HG02870 (cell line): ENCODE measurements at regions not wholly inside any gene's neighbourhood (a gene's known extent, or its start where the extent isn't known, plus 50 kb on each side); places are given as distances from the start of the nearest gene placed in this dataset.

Experiments used
- ATAC-seq: cut with Tn5 transposase; IDR thresholded peaks from one replicate; pipeline ENCODE4 v1.9.1; 2021; ENCODE audit warnings: mild to moderate bottlenecking, moderate library complexity; ENCODE audit not compliant: unreplicated experiment

- ATAC-seq, result no peak
Observed at GRCh38 chr10:113402602-113403001, 150.3 kb upstream of the HABP2 start.

DNA sequence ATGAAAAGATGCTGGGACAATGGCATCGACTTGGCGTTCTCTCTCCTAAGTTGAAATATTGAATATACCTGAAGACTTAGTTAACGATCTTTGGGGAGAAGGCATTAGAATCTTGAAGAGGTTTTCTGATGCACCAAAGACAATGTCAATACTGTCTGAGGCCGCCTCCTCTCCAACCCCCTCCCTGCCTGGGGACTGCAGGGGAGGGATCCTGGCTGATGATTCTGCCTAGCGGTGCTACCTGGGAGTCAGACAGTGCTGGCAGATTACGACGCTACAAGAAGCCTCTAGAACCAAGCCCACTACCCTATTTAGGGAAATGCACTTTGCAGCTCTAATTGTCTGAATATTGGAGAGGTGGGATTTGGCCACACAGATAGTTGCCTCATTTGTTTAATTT is 145.6 kb upstream of the HABP2 start:
- ATAC-seq, result no peak

DNA sequence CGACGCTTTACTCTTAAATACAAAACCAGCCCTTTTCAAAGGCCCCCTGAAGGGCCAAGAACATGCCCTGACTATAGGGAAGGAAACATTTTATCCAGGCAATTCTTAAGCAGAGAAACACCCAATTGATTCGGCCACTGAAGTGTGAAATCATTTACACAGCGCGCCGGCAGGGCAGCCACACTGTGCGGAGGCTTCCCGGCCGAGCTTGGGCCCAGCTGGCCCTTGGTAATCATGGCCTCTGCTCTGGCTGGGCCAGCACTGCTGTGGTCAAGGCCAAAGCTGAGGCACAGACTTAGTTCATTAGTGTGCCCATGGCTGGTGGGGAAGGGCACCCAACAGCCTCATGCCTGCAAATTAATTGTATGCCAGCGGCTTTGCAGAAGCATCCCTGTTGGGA is 143.7 kb upstream of the HABP2 start:
- no peak for ATAC-seq

DNA sequence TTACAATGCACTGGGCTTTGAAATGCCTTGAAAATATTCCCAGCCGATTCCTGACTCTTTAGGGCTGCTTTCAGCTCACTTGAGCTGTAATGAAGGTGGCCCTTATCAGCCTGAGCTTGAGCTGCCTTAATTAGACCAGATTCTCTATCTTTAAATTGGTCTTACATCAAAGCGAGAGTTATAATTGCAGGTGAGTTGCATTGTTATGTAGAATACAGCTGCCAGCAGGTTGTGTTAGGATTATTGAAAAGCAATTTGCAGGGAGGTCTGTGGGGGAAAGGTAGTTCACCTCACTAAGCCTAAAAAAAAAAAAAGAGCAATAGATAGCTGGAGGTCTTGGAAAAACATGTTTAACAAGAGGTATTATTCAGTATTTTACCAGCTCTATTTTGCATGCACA is 142.2 kb upstream of the HABP2 start:
- no peak for ATAC-seq

DNA sequence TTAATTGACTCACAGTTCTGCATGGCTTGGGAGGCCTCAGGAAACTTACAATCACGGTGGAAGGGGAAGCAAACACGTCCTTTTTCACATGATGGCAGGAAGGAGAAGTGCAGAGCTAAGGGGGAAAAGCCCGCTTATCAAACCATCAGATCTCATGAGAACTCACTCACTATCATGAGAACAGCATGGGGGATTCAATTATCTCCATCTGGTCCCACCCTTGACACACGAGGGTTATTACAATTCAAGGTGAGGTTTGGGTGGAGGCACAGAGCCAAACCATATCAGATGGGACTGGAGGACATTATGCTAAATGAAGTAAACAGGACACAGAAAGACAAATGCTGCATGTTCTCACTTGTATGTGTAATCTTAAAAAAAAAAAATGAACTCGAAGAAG is 141.4 kb upstream of the HABP2 start:
- ATAC-seq, result no peak

GRCh38 chr10:113412161-113412560 is 140.7 kb upstream of the HABP2 start:
- no peak for ATAC-seq

- ATAC-seq, result no peak
Observed at GRCh38 chr10:113414543-113414942, 138.3 kb upstream of the HABP2 start.

GRCh38 chr10:113415246-113415645 is 137.6 kb upstream of the HABP2 start:
- ATAC-seq, result no peak

GRCh38 chr10:113420057-113420732 is 132.7 kb upstream of the HABP2 start:
- no peak for ATAC-seq

GRCh38 chr10:113420733-113421675 is 131.8 kb upstream of the HABP2 start:
- no peak for ATAC-seq

DNA sequence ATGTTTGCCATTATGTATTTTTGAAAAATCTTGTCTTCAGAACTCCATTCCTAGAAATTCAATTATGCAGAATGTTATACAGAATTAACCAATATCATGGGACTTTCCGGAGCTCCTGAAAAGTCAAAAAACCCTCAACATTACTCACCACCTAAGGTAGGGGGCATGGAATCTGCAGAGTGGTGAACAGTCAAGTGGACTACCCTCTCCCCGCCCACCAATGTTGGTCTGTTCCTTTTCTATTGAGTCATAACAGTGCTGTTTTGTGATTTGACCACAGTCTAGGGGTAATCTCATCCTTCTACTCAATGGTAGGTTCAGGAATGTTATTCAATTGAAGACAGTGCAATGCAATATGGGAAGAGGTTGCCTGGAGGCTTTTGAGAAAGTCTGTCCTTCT is 130.5 kb upstream of the HABP2 start:
- ATAC-seq, result no peak

- no peak for ATAC-seq
Observed at GRCh38 chr10:113423981-113424721, 128.7 kb upstream of the HABP2 start.

DNA sequence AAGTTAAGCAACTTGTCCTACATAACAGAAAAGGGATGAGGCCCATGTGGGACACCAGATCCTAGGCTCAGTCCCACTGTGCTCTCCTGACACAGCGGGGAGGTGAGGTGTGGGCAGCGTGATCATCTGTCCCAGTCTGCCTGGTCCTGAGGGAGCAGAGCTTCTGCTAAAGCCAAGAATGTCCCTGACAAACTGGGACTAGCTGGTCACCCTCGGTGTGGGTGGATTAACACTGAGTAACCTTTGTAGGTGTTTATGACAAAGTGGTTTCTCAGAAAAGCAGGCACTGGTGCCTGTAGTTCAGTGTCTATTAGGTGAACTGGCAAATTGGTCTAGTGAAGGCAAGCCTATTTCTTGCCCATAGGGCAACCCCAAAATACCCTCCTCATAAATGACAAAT is 127.8 kb upstream of the HABP2 start:
- no peak for ATAC-seq

DNA sequence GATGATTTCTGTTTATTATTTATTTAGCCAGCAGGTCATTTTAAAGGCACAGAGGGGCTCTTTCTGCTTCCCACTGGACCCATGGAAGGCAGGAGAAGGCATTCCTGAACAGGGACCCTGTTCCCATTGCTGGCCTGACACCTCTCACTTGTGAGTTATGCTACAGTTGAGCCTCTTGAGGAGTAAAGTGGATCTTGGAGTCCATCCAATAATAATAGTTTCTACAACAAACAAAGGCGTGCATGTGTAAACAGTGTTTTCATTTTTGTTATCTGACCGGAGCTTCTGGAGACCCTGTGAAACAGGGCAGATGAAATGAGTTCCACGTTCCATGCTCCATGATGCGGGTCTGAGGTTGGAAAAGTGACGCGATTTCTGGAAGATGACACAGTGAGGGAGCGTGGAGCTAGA is 127.3 kb upstream of the HABP2 start:
- ATAC-seq, result no peak

GRCh38 chr10:113426181-113426877 is 126.5 kb upstream of the HABP2 start:
- ATAC-seq, result no peak

DNA sequence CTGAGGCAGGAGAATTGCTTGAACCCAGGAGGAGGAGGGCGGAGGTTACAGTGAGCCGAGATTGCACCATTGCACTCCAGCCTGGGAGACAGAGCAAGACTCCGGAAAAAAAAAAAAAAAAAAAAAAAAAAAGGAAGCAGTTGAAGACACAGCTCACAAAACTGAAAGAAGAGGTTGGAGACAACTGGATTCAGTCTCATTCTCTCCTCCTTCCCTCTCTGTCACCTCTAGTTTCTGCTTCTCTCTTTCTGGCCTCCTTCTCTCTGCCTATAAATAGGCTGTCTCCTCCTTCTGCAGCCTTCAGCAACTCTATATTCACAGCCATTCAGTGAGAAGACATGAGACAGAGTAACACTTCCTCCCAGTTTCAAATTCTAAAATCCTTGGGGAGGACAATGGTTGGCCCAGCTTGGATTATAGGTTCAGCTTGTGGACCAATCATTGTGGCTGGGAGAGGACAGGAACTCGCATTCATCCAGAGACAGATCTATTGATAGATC is 125.6 kb upstream of the HABP2 start:
- ATAC-seq, result no peak

GRCh38 chr10:113427811-113428558 is 124.9 kb upstream of the HABP2 start:
- ATAC-seq, result no peak

- no peak for ATAC-seq
Observed at GRCh38 chr10:113430634-113431397, 122.0 kb upstream of the HABP2 start.

DNA sequence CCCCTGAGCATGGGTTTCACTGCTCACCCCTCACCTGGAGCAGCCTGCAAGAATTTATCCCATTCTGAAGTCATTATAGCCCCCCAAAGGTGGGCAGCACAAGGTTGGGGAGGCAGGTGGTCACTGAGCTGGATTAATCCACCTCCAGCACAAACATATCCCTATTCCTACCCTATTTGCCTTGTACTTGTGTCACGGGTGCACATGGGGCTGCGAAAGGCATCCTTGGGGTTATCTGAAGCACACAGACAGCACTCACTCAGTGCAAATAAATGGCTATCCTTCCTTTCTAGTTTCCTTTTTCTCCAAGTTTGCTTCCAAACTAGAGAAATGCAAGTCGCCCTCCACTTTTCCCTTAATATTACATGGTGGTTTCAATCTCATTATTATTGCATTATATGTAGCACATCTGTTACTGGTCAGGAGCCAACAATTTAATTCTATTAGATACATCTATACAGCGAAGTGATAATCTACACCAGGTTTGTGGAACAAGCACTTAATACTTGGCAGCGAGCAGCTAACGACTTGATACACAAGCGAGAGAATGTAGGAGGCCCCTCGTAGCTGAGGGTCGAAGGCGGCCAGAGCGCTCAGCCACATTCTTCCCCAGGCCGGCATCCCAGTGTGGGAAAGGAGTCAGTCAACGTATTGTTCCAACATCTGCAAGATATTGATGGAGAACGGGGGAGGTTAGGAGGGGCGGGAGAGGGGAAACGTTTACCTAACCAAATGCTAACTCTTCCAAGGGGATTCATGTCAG is 121.3 kb upstream of the HABP2 start:
- no peak for ATAC-seq
